Iris pigment epithelial cell (primary cell): ENCODE measurements at regions not wholly inside any gene's neighbourhood (a gene's known extent, or its start where the extent isn't known, plus 50 kb on each side); places are given as distances from the start of the nearest gene placed in this dataset.
A peak's percentile ranks its signal among the peaks of the same experiment; 100 is the strongest.

Source experiments
- DNase-seq: peaks from one replicate; pipeline ENCODE4 v3.0.0-alpha.2; 2011; ENCODE audit warnings: low read depth

GRCh38 chr6:106035655-106036054 lies 50.5 kb upstream of the PRDM1 start:
- DNase-seq = no peak

- DNase-seq = no peak
These were observed 52.3 kb upstream of the PRDM1 start for GRCh38 chr6:106033806-106034205.

- no peak for DNase-seq
These were observed 58.4 kb upstream of the PRDM1 start for GRCh38 chr6:106027758-106028157.

- no peak for DNase-seq
These were observed 59.1 kb upstream of the PRDM1 start for GRCh38 chr6:106026748-106027715.

GRCh38 chr6:106025655-106026054 lies 60.5 kb upstream of the PRDM1 start:
- peak; percentile 17 for DNase-seq

- no peak for DNase-seq
These were observed 63.3 kb upstream of the PRDM1 start for GRCh38 chr6:106022801-106023200.

GRCh38 chr6:106017454-106017853 lies 68.7 kb upstream of the PRDM1 start:
- no peak for DNase-seq

- no peak for DNase-seq
These were observed 71.2 kb upstream of the PRDM1 start for GRCh38 chr6:106014955-106015354.

GRCh38 chr6:106011476-106011875 lies 74.7 kb upstream of the PRDM1 start:
- DNase-seq = no peak

- no peak for DNase-seq
These were observed 80.2 kb upstream of the PRDM1 start for GRCh38 chr6:106005954-106006353.

- no peak for DNase-seq
These were observed 81.1 kb upstream of the PRDM1 start for GRCh38 chr6:106005013-106005412.

GRCh38 chr6:106003268-106003987 lies 82.7 kb upstream of the PRDM1 start:
- DNase-seq = no peak

- DNase-seq = no peak
These were observed 84.1 kb upstream of the PRDM1 start for GRCh38 chr6:106002005-106002404.

GRCh38 chr6:106000935-106001334 lies 85.2 kb upstream of the PRDM1 start:
- no peak for DNase-seq

- DNase-seq = no peak
These were observed 88.7 kb upstream of the PRDM1 start for GRCh38 chr6:105997482-105997881.

GRCh38 chr6:105995391-105995865 lies 90.7 kb upstream of the PRDM1 start:
- DNase-seq = no peak

- peak; percentile 56 for DNase-seq
These were observed 91.3 kb upstream of the PRDM1 start for GRCh38 chr6:105994591-105995390.

GRCh38 chr6:105994118-105994590 lies 92.0 kb upstream of the PRDM1 start:
- no peak for DNase-seq

- no peak for DNase-seq
These were observed 92.6 kb upstream of the PRDM1 start for GRCh38 chr6:105993341-105994117.

- peak; percentile 63 for DNase-seq
These were observed 93.7 kb upstream of the PRDM1 start for GRCh38 chr6:105992315-105992961.
